Endothelial cell of umbilical vein (primary cell): ENCODE measurements at regions not wholly inside any gene's neighbourhood (a gene's known extent, or its start where the extent isn't known, plus 50 kb on each side); places are given as distances from the start of the nearest gene placed in this dataset.

Experiments
- CTCF ChIP-seq, 2 donors: IDR thresholded peaks; 1 replicate in 1 of 2; 2 replicates in 1 of 2; pipeline ENCODE4 v1.5.1; 2011; ENCODE audit warnings: low read length in 2 of 2, mild to moderate bottlenecking in 2 of 2, moderate library complexity in 2 of 2, control low read depth in 1 of 2, inconsistent platforms in 1 of 2, low read depth in 1 of 2; ENCODE audit not compliant: insufficient read depth in 1 of 2; ENCODE audit errors: extremely low read depth in 1 of 2
- POLR2A ChIP-seq: IDR thresholded peaks from 2 replicates; pipeline ENCODE4 v1.6.1; 2012; ENCODE audit warnings: low read depth, mild to moderate bottlenecking, control low read depth, low read length
- POLR2AphosphoS5 ChIP-seq: IDR thresholded peaks from 2 replicates; pipeline ENCODE4 v1.6.1; 2012; ENCODE audit warnings: low read depth, mild to moderate bottlenecking, control low read depth, low read length, moderate library complexity; ENCODE audit not compliant: insufficient read depth
- TF ChIP-seq, protein P1 (sequence below): IDR thresholded peaks from 2 replicates; pipeline ENCODE4 v1.6.1; 2011; ENCODE audit not compliant: insufficient read depth, insufficient read length

GRCh38 chr2:204081487-204082425 is 145.2 kb downstream of the ICOS start:
- TF ChIP-seq POLR2AphosphoS5 (no peak), CTCF (IDR thresholded peaks at IDR 0.05; ENCODE audit: extremely low read depth in 1 of 2, insufficient read depth in 1 of 2, low read depth in 1 of 2, low read length in 2 of 2) (no peak), POLR2A (no peak)
- TF ChIP-seq, protein P1, sequence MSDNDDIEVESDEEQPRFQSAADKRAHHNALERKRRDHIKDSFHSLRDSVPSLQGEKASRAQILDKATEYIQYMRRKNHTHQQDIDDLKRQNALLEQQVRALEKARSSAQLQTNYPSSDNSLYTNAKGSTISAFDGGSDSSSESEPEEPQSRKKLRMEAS, result no peak
